PC-3 (cell line): ENCODE measurements at regions not wholly inside any gene's neighbourhood (a gene's known extent, or its start where the extent isn't known, plus 50 kb on each side); places are given as distances from the start of the nearest gene placed in this dataset.

Experiments used
- CTCF ChIP-seq: fragments of 300-600 bp; sonication (generic); conservative IDR thresholded peaks from 2 replicates; pipeline ENCODE4 v1.5.1; 2017; ENCODE audit warnings: antibody characterized with exemption, low read depth, mild to moderate bottlenecking, low read length
- EZH2 ChIP-seq: fragments of 300-600 bp; sonication (generic); IDR thresholded peaks from one replicate; pipeline ENCODE4 v1.6.1; 2017; ENCODE audit warnings: antibody characterized with exemption, mild to moderate bottlenecking, low read length; ENCODE audit not compliant: unreplicated experiment

GRCh38 chr10:75329190-75329745, 72.3 kb downstream of the ZNF503 start:
- TF ChIP-seq CTCF, result no peak
- no peak for TF ChIP-seq EZH2
